GM23248 (cell line): ENCODE measurements at regions not wholly inside any gene's neighbourhood (a gene's known extent, or its start where the extent isn't known, plus 50 kb on each side); places are given as distances from the start of the nearest gene placed in this dataset.

ENCODE experiments used
- EZH2 ChIP-seq: fragments of 200-600 bp; sonication (generic); IDR thresholded peaks from 2 replicates; pipeline ENCODE4 v1.6.1; 2018; ENCODE audit warnings: antibody characterized with exemption, mild to moderate bottlenecking; ENCODE audit not compliant: insufficient read depth, poor library complexity, severe bottlenecking
- EZH2phosphoT487 ChIP-seq: fragments of 200-600 bp; sonication (generic); IDR thresholded peaks from 2 replicates; pipeline ENCODE4 v1.6.1; 2018; ENCODE audit warnings: antibody characterized with exemption, moderate library complexity, mild to moderate bottlenecking, low read depth; ENCODE audit not compliant: insufficient read depth

DNA sequence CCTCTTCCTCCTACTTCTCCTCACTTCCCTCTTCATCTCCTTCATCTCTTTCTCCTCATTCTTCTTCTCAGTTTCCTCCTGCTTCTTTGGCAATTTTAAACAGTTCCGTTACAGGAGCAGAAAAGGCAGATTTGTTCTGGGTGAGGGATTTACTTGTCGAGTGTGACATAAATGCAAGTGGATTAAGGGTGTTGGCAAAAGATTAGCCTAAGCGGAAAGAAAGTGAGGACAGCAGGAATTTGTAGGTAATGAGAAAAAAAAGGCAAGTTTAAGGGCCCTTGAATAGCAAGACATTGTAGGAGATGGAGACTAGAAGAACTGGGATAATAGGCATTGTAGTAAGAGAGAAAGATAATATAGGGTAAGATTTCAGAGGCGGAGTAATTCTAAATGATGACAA is 841.6 kb downstream of the RAPGEF2 start:
- TF ChIP-seq EZH2 (no peak), EZH2phosphoT487 (no peak)
